HG03439 (cell line): ENCODE measurements at regions not wholly inside any gene's neighbourhood (a gene's known extent, or its start where the extent isn't known, plus 50 kb on each side); places are given as distances from the start of the nearest gene placed in this dataset.

ENCODE experiments used
- ATAC-seq: cut with Tn5 transposase; IDR thresholded peaks from one replicate; pipeline ENCODE4 v1.9.1; 2021; ENCODE audit warnings: mild to moderate bottlenecking, moderate library complexity; ENCODE audit not compliant: unreplicated experiment

GRCh38 chr1:90561103-90561783 is 155.9 kb downstream of the BARHL2 start:
- ATAC-seq: no peak

- ATAC-seq: no peak
These were observed 158.2 kb downstream of the BARHL2 start for GRCh38 chr1:90558754-90559378.

- no peak for ATAC-seq
These were observed 159.0 kb downstream of the BARHL2 start for GRCh38 chr1:90558126-90558525.

DNA sequence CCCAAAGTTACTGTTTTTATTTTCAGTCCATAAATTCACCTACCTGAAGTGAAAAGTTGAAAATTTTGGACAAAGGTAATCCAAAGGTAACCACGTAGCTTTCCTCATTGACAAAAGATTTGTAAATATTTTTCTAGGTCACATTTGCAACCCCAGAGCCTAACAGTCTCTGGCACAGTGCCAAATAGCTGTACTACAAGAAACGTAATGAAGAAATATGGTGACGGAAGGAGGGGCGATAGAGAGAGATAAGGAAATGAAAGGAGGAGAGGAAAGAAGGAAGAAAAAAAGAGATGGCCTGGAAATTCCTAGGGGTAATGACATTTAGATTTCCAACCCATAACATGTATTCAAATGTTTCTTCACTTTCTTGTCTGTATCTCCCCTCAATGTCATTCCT is 159.4 kb downstream of the BARHL2 start:
- ATAC-seq: no peak

- ATAC-seq: no peak
These were observed 166.3 kb downstream of the BARHL2 start for GRCh38 chr1:90550626-90551406.

GRCh38 chr1:90544356-90544755 is 172.7 kb downstream of the BARHL2 start:
- no peak for ATAC-seq

- ATAC-seq: no peak
These were observed 179.3 kb downstream of the BARHL2 start for GRCh38 chr1:90537606-90538362.

DNA sequence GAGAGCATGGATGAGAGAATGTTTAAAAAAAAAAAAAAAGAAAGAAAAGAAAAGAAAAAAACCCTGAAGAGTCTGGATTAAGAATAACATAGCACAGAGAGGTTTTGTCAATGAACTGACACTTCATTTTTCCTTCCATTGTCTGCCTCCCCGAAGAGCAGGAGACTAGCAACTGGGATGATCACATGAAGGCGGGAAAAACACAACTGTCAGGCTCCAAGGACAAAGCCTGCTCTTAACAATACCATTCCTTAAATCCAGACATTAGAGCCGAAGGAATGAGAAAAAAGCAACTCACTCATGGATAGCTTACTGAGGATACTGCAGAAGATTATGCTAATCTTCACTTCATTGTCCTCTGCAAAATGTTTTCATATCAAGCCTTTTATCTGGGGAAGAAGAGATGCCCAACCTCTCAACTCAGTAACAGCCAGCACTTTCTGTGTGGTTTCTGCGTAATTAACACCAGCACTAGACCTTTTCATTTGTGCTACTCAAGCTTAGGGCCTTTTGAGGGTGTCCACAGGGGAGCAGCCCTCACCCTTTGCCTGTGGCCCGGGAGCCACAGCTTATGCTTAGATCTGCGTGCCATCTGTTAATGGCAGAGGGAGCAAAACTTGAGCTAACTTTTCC is 182.3 kb downstream of the BARHL2 start:
- ATAC-seq: no peak

DNA sequence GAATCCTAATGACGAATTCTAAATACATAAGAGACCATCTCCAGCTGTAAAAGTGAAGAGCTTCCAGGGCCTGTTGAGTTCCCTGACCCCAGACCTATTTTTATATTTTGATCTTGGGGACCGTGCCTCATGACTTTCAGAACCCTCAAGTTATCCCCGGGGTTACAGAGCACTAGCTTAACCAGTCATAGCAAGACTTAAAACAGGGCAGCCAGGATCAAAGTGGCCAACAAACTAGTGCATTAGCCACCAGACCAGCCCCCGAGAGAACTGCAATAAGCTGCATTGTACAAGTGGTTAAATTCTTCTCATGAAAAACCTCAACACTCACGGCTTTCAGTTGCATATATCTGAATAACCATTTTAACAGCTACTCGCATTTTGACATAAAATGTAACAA is 183.0 kb downstream of the BARHL2 start:
- no peak for ATAC-seq

GRCh38 chr1:90526954-90527353 is 190.1 kb downstream of the BARHL2 start:
- ATAC-seq: no peak

DNA sequence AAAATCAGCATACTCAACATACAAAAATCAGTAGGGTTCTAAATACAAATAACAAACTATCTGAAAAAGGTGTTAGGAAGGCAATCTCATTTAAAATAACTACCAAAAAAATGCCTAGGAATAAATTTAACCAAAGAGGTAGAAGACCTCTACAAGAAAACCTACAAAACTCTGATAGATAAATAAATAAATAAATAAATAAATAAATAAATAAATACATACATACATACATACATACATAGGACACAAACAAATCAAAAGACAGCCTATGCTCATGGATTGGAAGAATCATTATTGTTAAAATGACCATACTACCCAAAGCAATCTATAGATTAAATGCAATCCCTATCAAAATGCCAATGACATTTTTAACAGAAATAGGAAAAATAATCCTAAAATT is 194.7 kb downstream of the BARHL2 start:
- no peak for ATAC-seq

DNA sequence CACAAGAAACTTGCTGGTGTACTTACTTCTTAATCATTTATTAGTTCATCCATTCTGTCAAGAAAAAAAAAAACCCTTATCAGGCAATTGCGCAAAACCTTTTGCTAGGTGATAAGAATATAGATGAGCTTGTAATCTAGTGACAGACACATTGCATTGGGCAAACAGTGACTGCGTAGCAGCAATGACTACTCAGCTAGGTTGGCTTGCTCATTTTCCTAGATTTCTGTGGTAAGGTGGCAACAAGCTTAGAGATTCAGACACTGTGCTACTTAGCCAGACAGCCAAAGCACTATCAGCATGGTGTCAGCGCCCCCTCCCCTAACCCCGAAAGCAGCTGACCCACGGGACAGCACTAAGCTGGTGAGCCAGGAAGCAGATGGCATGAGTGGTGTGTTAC is 203.1 kb downstream of the BARHL2 start:
- no peak for ATAC-seq

DNA sequence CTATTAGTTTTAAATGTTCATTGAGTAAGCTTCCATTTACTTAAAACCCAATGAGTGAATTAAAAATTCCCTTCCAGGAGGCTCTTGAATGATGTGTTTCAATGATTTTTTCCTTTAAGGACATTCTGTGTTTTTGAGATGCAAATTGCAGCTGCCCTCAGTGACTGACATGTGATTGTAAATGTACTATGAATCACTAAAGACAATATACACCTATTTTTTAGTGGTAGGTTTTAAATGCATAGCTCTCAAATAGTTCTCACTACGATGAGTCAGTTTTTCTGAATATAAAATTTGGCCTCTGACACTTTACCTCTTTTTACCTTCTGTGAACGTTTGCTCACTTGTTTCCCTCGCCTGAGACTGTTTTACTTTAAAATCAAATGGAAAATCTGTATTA is 204.7 kb downstream of the BARHL2 start:
- ATAC-seq: no peak

GRCh38 chr1:90510143-90510542 is 207.0 kb downstream of the BARHL2 start:
- no peak for ATAC-seq

GRCh38 chr1:90509225-90510048 is 207.7 kb downstream of the BARHL2 start:
- no peak for ATAC-seq

DNA sequence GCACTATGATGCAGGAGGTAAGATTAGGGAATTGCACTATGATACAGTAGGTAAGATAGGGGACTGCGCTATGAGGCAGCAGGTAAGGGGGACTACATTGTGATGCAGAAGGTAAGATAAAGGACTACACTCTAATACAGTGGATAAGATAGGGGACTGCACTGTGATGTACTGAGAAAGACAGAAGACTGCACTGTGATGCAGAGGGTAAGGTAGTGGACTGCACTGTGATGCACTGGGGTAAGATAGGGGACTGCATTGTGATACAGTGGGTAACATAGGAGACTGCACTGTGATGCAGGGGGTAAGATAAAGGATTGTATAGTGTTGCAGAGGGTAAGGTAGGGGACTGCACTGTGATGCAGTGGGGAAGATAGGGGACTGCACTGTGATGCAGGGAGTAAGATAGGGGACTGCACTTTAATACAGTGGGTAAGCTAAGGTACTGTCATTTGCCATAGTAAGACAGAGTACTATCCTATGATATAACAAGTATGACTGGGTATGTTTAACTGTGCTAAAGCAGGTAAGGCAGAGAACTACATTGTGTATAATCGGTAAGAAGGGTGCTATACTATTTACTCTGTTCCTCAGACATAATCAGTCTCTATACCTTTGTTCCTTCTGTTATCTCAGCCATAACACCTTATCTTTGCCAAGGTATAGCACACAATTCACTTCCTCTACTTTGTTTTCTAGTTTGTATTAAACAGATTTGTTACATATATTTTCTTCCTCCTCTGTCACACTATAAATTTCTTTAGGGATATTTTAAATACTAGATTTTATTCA is 208.5 kb downstream of the BARHL2 start:
- no peak for ATAC-seq

- no peak for ATAC-seq
These were observed 209.9 kb downstream of the BARHL2 start for GRCh38 chr1:90507173-90507572.

GRCh38 chr1:90505806-90506205 is 211.3 kb downstream of the BARHL2 start:
- ATAC-seq: no peak

DNA sequence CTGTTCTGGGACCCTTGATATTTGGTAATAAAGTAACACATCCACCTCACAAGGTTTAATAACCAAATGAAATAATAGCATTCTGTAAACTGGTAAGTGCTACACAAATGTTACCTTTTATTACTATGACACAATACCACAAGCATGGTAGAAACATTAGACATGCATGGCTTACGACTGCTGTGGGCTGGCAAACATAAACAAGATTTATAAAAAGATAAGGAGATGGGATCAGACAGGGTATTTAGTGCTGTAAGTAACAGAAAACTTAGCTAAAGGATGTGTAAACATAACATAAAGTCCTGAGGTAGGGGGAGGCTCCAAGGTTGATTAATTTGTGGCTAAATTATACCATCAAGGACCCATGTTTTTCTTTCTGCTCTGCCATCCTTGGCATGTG is 212.6 kb downstream of the BARHL2 start:
- no peak for ATAC-seq
